A673 (cell line): ENCODE measurements at regions not wholly inside any gene's neighbourhood (a gene's known extent, or its start where the extent isn't known, plus 50 kb on each side); places are given as distances from the start of the nearest gene placed in this dataset.

Experiments
- BruUV-seq: library from RNA; stranded (reverse); fragments of 400-500 nt; replicated peaks from 2 replicates; lab custom pipeline; 2021; lab: Mats Ljungman, UMichigan
- CTCF ChIA-PET: fragments of 300-600 bp; sonication (Branson Sonifier 250); formaldehyde crosslinking; loops from one replicate; lab custom pipeline; 2022; ENCODE audit warnings: antibody characterized with exemption; lab: Charles Lee
- POLR2A ChIA-PET: fragments of 300-600 bp; sonication (Branson Sonifier 250); formaldehyde crosslinking; loops from one replicate; lab custom pipeline; 2022; ENCODE audit warnings: antibody characterized with exemption; ENCODE audit not compliant: low non-redundant PET; lab: Charles Lee
- DNase-seq: peaks from one replicate; pipeline ENCODE4 v3.0.0-alpha.2; 2015; ENCODE audit warnings: low spot score
- H3K27ac ChIP-seq: fragments of 200-600 bp; sonication (generic); 2 replicates; pipeline ENCODE4 v1.5.1; 2016; ENCODE audit warnings: mixed run types, low read depth, mild to moderate bottlenecking, mixed read lengths, antibody characterized with exemption, low read length; ENCODE audit not compliant: poor library complexity, severe bottlenecking
- H3K27me3 ChIP-seq: fragments of 200-600 bp; sonication (generic); replicated peaks from 2 replicates; pipeline ENCODE4 v1.6.1; 2017; ENCODE audit warnings: mixed run types, low read depth, mild to moderate bottlenecking, mixed read lengths, antibody characterized with exemption, low read length; ENCODE audit not compliant: insufficient read depth, poor library complexity
- H3K36me3 ChIP-seq: fragments of 200-600 bp; sonication (generic); 2 replicates; pipeline ENCODE4 v1.6.1; 2016; ENCODE audit warnings: mixed run types, mild to moderate bottlenecking, mixed read lengths, antibody characterized with exemption, low read length; ENCODE audit not compliant: insufficient read depth, poor library complexity, severe bottlenecking
- H3K4me1 ChIP-seq: fragments of 200-600 bp; sonication (generic); 2 replicates; pipeline ENCODE4 v1.6.1; 2017; ENCODE audit warnings: mixed run types, mild to moderate bottlenecking, mixed read lengths, antibody characterized with exemption, low read length; ENCODE audit not compliant: insufficient read depth, poor library complexity, severe bottlenecking
- H3K4me3 ChIP-seq: fragments of 200-600 bp; sonication (generic); 2 replicates; pipeline ENCODE4 v1.5.1; 2016; ENCODE audit warnings: low read depth, mixed run types, mild to moderate bottlenecking, mixed read lengths, low read length; ENCODE audit not compliant: poor library complexity, severe bottlenecking
- H3K9me3 ChIP-seq: fragments of 200-600 bp; sonication (generic); 2 replicates; pipeline ENCODE4 v1.6.1; 2016; ENCODE audit warnings: mixed run types, low read depth, mild to moderate bottlenecking, mixed read lengths, antibody characterized with exemption, low read length; ENCODE audit not compliant: poor library complexity, severe bottlenecking
- CTCF ChIP-seq: fragments of 300-800, 200-600 bp; sonication (generic); conservative IDR thresholded peaks from 2 replicates; pipeline ENCODE4 v1.5.1; 2017; ENCODE audit warnings: low read depth, mild to moderate bottlenecking, antibody characterized with exemption, low read length, moderate library complexity, mixed read lengths
- EZH2 ChIP-seq: fragments of 200-600 bp; sonication (generic); IDR thresholded peaks from 2 replicates; pipeline ENCODE4 v1.6.1; 2017; ENCODE audit warnings: borderline replicate concordance, low read depth, mild to moderate bottlenecking, mixed read lengths, antibody characterized with exemption, low read length; ENCODE audit not compliant: poor library complexity, severe bottlenecking
- intact Hi-C: fragments of 100-400 bp; cut with micrococcal nuclease; formaldehyde crosslinking; loops from one replicate; pipeline ENCODE4 v1.10.0; 2022; ENCODE audit not compliant: unreplicated experiment

GRCh38 chr1:189429610-189430009 is 1048.1 kb downstream of the BRINP3 start:
- no peaks in the 10 kb centered on the region for H3K9me3 ChIP-seq
- CTCF ChIA-PET = no interaction called here
- H3K27ac ChIP-seq = no peak overlapping the region
- intact Hi-C loops = loop anchor here (5.0 to 10.0 kb wide), 2 partner anchors 228 to 1005 kb away; no protein-coding TSS in a partner anchor
- POLR2A ChIA-PET = no interaction called here
- TF ChIP-seq CTCF (peak; percentile 72), EZH2 (no peak)
- no peaks in the 10 kb centered on the region for H3K4me1 ChIP-seq
- H3K36me3 ChIP-seq = no peaks in the 10 kb centered on the region
- peak; percentile 81 for DNase-seq
- no peaks in the 10 kb centered on the region for H3K27me3 ChIP-seq
- no TSS peak for BruUV-seq
- H3K4me3 ChIP-seq = no peak overlapping the region

GRCh38 chr1:189431447-189431846 is 1046.2 kb downstream of the BRINP3 start:
- ChIA-PET POLR2A (no interaction called here), CTCF (no interaction called here)
- H3K27me3 ChIP-seq = no peaks in the 10 kb centered on the region
- H3K4me3 ChIP-seq = no peak overlapping the region
- intact Hi-C loops = loop anchor here (5.0 kb wide), 1 partner anchor 226 kb away; no protein-coding TSS in a partner anchor
- no peak overlapping the region for H3K27ac ChIP-seq
- DNase-seq = peak; percentile 6
- no peaks in the 10 kb centered on the region for H3K4me1 ChIP-seq
- no peaks in the 10 kb centered on the region for H3K9me3 ChIP-seq
- TF ChIP-seq CTCF = no peak
- TF ChIP-seq EZH2 = no peak
- H3K36me3 ChIP-seq = no peaks in the 10 kb centered on the region
- BruUV-seq = no TSS peak

GRCh38 chr1:189432753-189433152 is 1044.9 kb downstream of the BRINP3 start:
- CTCF ChIA-PET = no interaction called here
- POLR2A ChIA-PET = no interaction called here
- intact Hi-C loops = loop anchor here (5.0 kb wide), 1 partner anchor 225 kb away; no protein-coding TSS in a partner anchor
- no peaks in the 10 kb centered on the region for H3K27me3 ChIP-seq
- H3K4me3 ChIP-seq = no peak overlapping the region
- H3K4me1 ChIP-seq = no peaks in the 10 kb centered on the region
- H3K36me3 ChIP-seq = no peaks in the 10 kb centered on the region
- H3K27ac ChIP-seq = no peak overlapping the region
- no peak for DNase-seq
- H3K9me3 ChIP-seq = no peaks in the 10 kb centered on the region
- no peak for TF ChIP-seq EZH2
- no peak for TF ChIP-seq CTCF
- BruUV-seq = no TSS peak
